BE2C (cell line): ENCODE measurements at regions not wholly inside any gene's neighbourhood (a gene's known extent, or its start where the extent isn't known, plus 50 kb on each side); places are given as distances from the start of the nearest gene placed in this dataset.

Source experiments
- DNase-seq: peaks from one replicate; pipeline ENCODE4 v3.0.0-alpha.2; 2020
- H3K27me3 ChIP-seq: fragments of 250-450 bp; sonication (Bioruptor Pico); 2 replicates; pipeline ENCODE4 v1.5.1; 2020; ENCODE audit warnings: mild to moderate bottlenecking
- H3K36me3 ChIP-seq: fragments of 250-450 bp; sonication (Bioruptor Pico); 2 replicates; pipeline ENCODE4 v1.5.1; 2020; ENCODE audit warnings: mild to moderate bottlenecking
- H3K4me1 ChIP-seq: fragments of 250-450 bp; sonication (Bioruptor Pico); 2 replicates; pipeline ENCODE4 v1.5.1; 2020
- H3K4me3 ChIP-seq: 2 replicates; pipeline ENCODE4 v1.5.1; 2011; ENCODE audit warnings: low read depth, low read length
- H3K9me3 ChIP-seq: fragments of 250-450 bp; sonication (Bioruptor Pico); 2 replicates; pipeline ENCODE4 v1.5.1; 2020
- CTCF ChIP-seq: IDR thresholded peaks from 2 replicates; pipeline ENCODE4 v1.5.1; 2012; ENCODE audit warnings: mild to moderate bottlenecking, low read depth, low read length

DNA sequence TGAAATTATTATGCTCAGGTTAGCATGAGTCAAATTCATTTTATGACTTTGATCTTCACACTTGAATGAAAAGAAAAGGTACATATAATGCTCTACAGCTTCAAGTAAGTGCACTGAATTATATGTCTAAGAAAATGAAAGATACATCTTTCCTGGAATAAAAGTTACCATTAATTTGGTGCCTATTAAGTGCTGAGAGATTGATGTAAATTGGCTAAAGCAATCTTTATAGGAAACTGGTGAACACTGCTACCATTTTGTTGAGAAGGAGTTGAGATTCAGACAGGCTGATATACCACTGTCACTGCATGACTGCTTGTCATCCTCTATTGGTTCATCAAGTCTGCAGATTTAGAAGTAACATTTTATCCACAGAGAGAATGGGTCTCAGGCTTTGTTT lies 416.8 kb upstream of the SPRY2 start:
- DNase-seq = no peak
- Histone ChIP-seq H3K36me3 (no peaks in the 10 kb centered on the region), H3K9me3 (no peaks in the 10 kb centered on the region; the same call in 1 of the 2 replicates), H3K27me3 (no peaks in the 10 kb centered on the region), H3K4me1 (peaks cover 10% of the 10 kb centered on the region), H3K4me3 (no peak overlapping the region)
- TF ChIP-seq CTCF = no peak

GRCh38 chr13:80755910-80756309 lies 415.0 kb upstream of the SPRY2 start:
- DNase-seq = no peak
- no peak for TF ChIP-seq CTCF
- no peaks in the 10 kb centered on the region for H3K27me3 ChIP-seq
- peaks cover 10% of the 10 kb centered on the region for H3K4me1 ChIP-seq
- no peaks in the 10 kb centered on the region for H3K36me3 ChIP-seq
- no peak overlapping the region for H3K4me3 ChIP-seq
- no peaks in the 10 kb centered on the region; the same call in 1 of the 2 replicates for H3K9me3 ChIP-seq

DNA sequence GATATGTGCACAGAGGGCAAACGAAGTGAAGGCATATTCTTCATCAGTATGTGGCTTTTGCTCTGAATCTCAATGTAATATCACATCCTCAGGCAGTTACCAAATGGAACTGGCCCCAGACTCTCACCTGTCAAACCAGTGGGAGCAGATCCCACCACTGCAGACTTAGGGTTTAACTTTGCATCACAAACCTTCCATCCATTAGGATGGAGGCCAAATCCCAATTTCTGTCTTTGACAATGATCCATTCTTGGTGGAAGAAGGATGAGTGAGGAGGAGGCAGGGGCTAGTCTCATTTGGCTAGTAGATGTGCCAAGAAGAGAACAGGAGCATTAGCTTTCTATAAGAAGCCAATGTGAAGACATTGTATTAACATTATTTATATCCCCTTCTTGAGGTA lies 413.5 kb upstream of the SPRY2 start:
- H3K36me3 ChIP-seq = no peaks in the 10 kb centered on the region
- no peak for TF ChIP-seq CTCF
- no peaks in the 10 kb centered on the region for H3K9me3 ChIP-seq
- H3K4me3 ChIP-seq = no peak overlapping the region
- no peak for DNase-seq
- no peaks in the 10 kb centered on the region for H3K27me3 ChIP-seq
- H3K4me1 ChIP-seq = peaks cover 10% of the 10 kb centered on the region

DNA sequence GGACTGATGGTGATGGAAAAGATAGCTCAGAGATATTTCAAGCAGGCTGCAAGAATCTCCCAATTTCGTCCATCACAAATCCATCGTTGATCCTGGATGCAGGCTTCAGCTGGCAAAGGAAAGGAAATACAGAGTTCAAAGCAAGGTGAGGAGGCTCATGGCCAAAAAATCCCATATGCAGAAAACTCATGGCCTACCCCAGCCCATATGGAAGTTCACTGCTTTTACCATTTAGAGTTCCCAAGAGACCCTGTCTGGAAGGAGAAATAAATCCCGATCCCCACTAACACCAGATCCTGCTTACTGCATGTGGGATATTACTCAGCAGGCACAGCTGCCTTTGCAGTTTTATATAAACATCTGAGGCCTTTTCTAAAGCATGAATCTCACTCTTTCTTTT lies 412.9 kb upstream of the SPRY2 start:
- TF ChIP-seq CTCF = no peak
- peak; percentile 16 for DNase-seq
- Histone ChIP-seq H3K36me3 (no peaks in the 10 kb centered on the region), H3K4me1 (peaks cover 10% of the 10 kb centered on the region), H3K9me3 (no peaks in the 10 kb centered on the region), H3K27me3 (no peaks in the 10 kb centered on the region), H3K4me3 (no peak overlapping the region)

DNA sequence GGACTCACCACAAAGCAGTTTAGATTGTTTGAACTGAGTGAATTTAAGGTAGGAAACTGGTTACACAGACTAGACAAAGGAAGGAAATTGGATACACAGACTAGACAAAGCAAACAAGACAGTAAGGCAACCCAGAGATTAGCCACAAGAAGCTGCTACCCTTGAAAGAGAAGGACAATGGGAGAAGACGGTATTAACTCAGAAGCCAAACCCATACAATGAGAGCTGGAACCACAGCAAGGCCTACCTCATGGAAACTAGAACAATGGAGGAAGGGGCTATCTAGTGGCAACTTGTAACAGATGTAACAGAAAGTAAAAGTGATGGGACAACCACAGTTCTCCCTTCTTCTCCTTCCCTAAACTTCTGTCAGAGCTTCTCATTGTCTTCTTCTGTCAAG lies 410.9 kb upstream of the SPRY2 start:
- DNase-seq = no peak
- TF ChIP-seq CTCF = no peak

GRCh38 chr13:80744147-80744914 lies 403.4 kb upstream of the SPRY2 start:
- no peak for TF ChIP-seq CTCF
- H3K4me1 ChIP-seq = no peaks in the 10 kb centered on the region
- H3K36me3 ChIP-seq = no peaks in the 10 kb centered on the region
- DNase-seq = no peak
- H3K4me3 ChIP-seq = no peak overlapping the region
- no peaks in the 10 kb centered on the region for H3K27me3 ChIP-seq
- no peaks in the 10 kb centered on the region for H3K9me3 ChIP-seq

More for the DNA sequence above, 410.9 kb upstream of the SPRY2 start:
- Histone ChIP-seq H3K4me1 (peaks cover 10% of the 10 kb centered on the region), H3K36me3 (no peaks in the 10 kb centered on the region), H3K27me3 (no peaks in the 10 kb centered on the region), H3K4me3 (no peak overlapping the region), H3K9me3 (no peaks in the 10 kb centered on the region)
